T-helper 1 cell treated with Interleukin-12 subunit alpha and Interleukin-12 subunit beta and Interleukin-4 antibody, amounts not matched to agents 30 ng/mL and 1 ng/mL, for 36 hours (primary cell): ENCODE measurements at regions not wholly inside any gene's neighbourhood (a gene's known extent, or its start where the extent isn't known, plus 50 kb on each side); places are given as distances from the start of the nearest gene placed in this dataset.
"Not testable (repeated sequence)": the region's sequence is repeated elsewhere in the genome, so short reads cannot be mapped to it uniquely, and the experiment has no call there.

Experiments used
- intact Hi-C: fragments of 100-400 bp; cut with micrococcal nuclease; formaldehyde crosslinking; loops from one replicate; pipeline ENCODE4 v1.15.1; 2024

DNA sequence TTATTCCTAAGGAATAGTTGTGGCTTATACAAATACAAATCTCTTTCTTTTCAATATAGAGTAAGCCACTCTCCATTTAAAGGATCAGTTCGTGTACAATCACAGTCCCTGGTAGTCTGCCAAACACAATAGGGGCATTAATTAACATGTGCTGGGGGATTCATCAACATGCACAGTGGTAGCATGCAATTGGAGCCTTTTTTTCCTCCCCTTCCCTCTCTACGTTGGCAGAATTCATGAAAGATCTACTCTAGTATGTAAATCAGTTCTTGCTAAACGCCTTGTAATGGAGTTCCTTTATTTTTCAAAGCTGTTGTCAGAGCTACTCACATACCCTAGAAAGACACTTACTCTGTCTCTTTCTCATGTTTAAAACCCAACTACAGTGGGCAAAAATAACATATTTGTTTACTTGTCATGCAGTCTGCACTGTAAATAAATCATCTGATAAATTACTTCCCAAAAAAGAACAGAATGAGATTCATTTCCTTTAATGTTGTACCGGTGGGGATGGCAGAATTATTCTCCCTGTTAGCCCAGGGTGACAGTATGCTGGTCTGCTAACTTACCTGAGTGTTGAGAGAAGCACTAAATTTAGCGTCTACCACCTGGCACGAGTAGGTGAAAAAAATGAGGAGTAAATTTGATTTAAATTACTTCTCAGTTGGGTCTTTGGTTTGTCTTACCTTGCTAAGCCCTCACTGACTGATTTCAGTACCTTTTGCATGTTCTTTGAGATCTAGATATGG lies 341.5 kb upstream of the CCNH start:
- intact Hi-C loops = no loop called here

DNA sequence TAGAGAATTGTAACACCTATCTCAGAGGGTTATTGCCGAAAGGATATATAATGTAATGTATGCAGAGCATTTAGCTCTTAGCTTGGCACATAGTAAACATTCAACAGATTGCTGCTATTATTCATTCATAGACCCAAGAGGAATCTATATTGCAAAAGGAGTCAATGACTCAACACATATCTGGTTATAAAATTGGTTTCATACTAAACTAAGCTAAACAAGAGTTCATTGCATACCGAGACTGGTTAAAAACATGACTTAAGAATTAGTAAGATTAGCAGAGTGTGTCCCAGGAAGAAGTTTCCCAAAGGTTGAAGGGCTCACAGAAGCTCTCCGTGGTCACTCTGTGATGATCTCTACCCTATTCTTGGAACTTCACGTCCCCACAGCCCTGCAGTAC lies 339.6 kb upstream of the CCNH start:
- intact Hi-C loops = no loop called here

DNA sequence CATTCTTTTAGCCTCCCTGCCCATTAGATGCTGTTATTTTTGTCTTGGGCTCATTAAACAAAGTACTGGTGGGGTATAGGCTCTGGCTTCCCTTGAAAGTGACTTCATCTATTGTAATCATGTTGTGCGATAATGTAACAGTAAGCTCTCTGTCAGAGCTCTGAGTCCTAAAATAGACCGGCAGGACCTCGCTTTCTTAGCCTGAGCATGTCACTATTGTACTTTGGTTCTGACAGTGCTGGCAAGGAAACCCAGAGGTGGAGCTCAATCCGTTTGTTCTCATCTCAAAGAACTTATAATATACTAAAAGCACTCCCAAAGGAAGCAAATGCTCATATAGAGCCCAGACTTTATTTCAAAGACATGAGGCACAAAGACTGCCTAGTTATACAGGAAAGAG lies 339.1 kb upstream of the CCNH start:
- intact Hi-C loops = no loop called here

DNA sequence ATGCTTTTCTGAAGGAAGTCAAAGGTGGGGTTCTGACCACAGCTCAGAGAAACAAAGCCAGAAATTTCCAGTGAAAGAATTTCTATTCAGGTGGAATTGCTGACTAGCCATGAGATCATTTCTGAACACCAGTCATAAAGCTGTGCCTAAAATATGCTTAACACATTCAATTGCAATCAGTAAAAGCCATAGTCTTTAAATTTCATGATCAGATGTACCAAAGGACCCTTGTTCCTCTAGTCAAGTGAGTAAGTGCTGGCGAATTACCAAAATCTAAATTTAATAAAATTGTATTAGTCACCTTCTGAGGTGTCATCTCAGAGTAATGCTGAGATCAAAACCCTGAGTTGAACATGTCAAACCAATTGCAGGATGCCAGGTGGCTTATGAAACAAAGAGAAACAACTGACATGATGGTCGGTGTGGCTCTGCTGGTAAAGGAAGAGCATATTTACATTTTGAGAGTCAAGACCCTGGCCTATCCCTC lies 334.2 kb upstream of the CCNH start:
- intact Hi-C loops = no loop called here

DNA sequence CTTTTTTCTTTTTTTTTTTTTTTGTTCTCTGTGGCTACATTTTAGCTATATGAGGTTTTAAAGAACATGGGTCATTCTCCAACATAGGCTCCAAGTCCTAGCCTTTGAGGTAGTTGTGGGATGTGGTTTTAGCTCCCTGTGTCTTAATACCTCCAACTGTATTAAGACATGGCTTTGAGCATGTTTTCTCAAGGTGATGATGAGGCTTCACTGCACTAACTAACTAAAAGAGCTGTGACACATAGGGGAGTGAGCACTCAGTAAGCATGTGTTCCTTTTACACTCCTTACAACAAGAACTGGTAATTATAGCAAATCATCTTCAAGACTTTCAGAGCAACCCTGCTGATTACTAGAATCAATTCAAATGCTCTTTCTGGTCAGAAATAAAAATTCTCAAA lies 333.6 kb upstream of the CCNH start:
- intact Hi-C loops = no loop called here

DNA sequence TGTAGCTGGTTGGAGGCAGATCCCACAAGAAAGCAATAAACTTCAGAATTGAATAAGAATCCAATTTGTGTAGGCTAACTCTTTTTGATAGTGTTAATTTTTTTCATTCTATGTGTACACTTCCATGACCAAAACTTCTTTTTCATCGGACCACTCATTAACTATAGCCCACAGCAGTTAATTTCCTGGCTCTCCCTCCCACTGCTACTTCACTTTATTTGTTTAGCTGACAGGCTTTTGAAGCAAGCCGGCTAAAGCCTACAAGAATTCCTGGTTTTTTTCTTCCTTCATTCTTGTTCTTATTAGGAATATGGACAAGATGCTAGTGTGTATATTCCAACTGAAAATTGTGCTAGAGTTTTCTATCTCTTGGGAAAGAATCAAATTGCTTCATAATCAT lies 329.2 kb upstream of the CCNH start:
- intact Hi-C loops = no loop called here

DNA sequence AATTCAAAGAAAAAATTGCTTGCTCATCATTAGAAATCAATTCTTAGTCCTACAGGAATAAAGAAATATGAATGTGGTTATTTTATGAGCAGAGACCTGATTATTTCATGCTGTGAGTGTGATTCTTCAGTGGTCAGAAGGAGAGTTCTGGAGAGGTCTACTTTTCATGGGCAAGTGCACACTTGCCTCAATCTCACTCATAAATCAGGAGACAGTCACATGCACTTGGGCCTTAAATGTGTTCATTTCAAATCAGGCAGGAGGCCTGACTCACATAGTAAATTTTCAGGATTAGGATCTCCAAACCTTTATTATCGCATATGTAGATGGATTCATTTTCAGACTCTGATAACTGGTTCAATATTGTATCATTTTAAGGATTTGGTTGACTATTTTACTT lies 323.2 kb upstream of the CCNH start:
- intact Hi-C loops = no loop called here

DNA sequence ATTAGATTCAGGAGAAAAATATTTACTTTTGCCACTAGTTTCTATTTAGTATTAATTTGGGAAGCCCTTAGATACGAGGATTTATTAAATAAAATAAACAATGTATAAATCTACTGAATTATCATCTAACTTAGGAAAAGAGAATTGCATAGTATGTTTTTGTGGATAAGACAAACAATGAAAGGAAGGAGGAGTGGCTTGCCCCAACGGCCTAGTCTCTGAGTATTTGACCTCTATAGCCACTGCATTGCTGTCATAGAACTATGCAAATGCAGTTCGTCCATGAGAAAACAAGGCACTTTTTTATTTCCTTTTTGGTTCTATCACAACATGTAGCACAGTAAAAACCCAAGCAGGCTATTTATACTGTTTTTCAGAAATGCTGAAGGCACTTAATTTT lies 321.2 kb upstream of the CCNH start:
- intact Hi-C loops = no loop called here

DNA sequence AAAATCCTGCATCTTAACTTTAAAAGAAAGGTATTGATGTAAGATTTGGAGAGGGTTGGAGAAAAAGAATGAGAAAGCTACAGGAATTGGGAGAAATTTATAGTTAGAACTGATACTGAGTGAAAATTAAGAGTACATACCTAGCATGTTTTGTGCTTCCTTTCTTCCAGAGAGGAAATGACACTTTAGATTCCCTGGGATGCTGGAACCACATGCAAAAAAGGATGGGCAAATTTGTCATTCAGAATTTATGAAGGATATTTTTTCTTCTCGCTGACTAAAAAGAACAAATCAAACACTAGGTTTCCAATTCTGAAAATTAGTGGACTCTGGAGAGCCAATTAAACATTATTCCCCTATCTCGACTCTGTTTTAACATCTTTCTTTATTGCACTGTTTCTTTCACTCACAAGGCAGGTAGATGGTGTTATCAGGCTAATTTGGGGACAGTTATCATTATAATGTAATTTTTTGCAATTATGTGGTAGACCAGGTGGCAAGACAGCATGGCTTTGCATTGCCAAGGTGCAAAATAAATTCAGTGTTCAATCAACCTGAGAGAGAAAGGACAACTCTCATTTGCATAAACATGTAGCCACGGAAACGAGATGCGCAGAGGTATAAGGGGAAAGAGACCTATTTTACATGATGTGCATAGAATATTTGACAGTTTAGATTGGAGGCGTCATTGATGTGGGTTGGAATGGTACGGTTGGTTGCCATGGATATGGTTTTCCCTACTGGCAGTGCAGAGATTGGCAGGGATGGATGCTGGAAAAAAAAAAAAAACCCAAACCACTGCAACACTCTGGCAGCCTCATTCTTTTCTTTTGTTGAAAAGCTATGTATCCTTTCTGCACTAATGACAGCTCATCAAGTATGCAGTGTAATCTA lies 320.4 kb upstream of the CCNH start:
- intact Hi-C loops = no loop called here

DNA sequence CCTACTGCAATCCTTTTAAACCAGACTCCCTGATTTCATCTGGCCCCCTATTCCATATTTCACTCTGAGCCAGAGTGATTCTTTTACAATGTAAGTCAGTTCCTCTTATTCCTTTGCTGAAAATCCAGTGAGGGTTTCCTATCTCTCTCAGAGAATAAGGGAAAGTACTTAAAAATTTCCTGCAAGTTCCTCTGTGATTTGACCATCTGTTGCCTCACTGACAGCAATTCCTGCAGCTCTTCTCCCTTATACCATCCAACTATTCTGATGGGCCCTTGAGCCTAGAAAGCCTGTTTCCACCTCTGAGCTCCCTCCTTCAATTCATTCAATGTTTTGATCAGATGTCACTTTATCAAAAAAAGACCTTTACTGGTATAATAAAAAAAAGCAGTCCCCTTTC lies 317.1 kb upstream of the CCNH start:
- intact Hi-C loops = no loop called here

DNA sequence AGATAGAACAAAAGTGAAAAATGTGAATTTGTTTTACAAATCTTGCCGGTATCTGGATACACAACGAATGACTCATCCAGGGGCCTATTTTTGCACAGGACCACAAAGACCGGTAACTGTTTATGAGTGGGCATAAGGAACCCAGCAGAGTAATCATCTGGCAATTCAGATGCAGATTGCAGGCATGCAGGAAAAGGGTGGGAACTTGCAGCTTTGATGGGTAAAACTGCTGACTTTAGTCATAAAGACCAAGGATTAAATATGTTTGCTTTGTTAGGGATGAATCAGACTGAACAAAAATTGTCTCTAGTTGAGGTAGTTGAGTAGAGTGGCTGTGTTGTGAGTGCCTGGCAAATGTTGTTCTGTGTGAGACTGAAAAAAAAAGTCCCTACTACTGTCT lies 309.6 kb upstream of the CCNH start:
- intact Hi-C loops = no loop called here

DNA sequence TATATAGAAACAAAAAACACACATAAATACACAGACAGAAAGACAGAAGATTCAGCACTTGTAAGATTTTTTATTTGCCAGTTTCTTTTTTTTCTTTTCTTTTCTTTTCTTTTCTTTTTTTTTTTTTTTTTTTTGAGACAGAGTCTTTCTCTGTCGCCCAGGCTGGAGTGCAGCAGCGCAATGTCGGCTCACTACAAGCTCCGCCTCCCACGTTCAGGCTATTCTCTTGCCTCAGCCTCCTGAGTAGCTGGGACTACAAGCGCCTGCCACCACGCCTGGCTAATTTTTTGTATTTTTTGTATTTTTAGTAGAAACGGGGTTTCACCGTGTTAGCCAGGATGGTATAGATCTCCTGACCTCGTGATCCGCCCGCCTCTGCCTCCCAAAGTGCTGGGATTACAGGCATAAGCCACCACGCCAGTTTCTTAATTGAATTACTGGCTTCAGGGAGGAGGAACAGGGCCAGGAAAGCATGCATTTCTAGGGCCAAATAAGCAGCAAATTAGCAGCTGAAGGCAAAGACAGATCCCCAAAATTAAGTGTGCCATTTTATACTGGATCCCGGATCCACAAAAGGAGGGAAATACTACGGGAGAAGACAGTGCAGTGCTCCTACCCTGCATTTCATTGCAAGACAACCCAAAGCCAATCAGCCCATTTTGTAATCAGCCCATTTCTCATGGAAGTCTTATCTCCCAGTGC lies 305.6 kb upstream of the CCNH start:
- intact Hi-C loops = not testable (repeated sequence)

DNA sequence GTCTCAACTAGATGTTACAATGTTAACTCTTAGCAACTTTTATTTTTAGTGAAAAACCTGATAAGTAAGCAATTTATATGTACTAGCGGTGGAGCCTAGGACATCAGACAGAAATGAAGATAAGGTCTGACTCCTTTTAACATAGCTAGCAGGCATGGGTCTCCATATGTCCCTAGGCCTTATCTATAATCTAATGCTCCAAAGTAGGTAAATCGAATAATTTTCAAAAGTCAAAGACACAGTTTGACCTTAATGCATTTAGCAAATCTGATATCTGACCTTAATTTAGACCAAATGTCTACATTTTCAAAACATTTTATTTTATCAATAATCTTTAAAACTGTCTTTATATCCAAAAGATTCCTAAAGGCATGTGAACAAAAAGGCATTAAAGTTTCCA lies 305.0 kb upstream of the CCNH start:
- intact Hi-C loops = no loop called here

DNA sequence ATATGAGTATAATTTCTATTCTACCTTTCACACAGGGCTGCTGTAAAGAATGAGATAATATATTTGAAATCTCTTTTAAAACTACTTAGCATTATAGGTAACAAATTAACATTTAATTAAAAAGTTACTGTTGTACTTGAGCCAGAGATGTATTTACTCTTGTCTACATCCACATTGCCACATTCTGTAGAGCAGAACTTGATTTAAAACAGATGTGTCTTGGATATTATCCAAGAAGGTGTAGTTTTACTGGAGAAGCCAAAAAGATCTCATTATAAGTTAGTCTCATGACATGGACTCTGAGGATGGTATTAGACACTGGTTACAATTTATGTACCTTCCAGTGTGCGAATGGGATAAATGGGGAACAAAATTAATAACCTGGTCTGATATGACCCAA lies 293.1 kb upstream of the CCNH start:
- intact Hi-C loops = no loop called here

DNA sequence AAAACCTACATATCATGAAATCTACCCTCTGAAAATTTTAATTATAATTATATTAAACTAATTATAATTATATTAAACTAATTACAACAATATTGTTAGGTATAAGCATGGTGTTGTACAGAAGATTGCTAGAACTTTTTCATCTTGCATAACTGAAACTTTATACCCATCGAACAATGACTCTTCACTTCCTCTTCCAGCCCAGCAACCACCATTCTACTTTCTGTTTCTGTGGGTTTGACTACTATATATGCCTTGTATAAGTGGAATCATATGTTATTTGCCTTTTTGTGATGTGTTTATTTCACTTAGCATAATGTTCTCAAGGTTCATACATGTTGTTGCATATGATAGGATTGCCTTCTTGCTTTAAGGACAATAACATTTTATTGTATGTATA lies 274.2 kb upstream of the CCNH start:
- intact Hi-C loops = no loop called here

DNA sequence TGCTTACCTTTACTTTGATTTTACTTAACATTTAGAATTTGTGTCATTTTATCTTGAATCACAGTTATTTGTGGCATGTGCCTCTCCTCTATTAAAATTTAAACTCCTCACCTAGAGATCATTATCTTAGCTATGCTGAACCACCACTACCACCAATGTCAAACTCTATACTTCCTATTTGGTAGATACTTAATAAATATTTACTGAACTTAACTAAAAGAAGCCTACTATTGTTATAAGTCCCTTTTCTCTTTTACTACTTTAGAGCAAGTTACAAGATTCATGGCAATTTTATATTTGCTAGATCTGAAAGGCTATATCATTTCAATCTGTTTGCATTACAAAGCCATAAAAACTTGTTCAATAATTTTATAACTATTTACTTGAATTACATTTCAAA lies 273.3 kb upstream of the CCNH start:
- intact Hi-C loops = no loop called here

DNA sequence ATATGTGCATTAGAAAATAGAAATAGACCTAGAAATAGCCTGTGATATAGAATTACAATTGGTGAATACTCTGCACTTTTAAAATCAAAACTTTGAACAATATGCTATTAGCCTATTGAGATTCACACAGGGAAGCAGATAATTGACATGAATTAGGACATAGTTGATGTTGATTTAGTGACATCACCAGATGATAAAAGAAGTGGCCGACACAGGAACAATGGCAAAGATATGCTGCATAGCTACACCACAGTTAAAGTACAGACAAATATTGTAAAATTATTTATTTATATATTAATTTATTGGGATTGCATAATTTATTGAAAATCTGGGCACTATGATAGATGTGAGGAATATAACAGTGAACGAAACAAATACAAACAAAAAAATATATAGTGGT lies 261.5 kb upstream of the CCNH start:
- intact Hi-C loops = no loop called here

DNA sequence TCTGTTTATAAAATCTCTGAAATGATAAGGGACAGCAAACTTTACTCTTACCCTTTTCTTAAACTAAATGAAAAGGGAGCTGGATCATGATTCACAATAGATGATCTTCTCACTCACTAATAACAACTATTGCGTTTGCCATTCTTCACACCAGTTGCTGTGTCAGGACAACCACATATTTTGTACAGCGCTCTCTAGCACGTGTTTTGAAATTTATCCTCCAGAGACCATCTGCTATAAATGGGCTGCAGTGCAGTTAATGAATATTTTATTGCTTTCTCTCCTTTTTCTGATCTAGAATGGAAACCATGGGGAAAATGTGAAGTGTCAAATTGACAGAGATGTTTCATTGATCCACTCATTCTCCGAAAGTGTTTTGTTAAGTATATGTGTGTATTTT lies 258.4 kb upstream of the CCNH start:
- intact Hi-C loops = no loop called here

DNA sequence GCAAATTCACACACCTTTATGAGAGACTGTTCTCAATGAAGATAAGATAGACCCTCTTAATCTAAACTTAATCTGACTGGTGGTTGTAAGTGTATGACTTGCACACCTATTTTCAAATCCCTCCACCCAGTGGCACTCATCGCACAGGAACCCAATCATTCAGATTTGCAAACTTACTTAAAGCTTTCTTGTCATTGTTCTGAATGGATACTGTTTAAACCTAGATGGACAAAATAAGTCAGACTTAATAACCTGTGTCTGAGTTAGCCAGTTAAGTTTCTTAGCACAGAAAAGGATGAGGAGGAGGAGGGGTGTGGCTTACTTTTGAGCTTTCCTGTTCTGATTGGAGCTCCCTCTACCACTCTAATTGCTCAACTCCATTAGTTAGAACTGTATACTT lies 252.4 kb upstream of the CCNH start:
- intact Hi-C loops = no loop called here

DNA sequence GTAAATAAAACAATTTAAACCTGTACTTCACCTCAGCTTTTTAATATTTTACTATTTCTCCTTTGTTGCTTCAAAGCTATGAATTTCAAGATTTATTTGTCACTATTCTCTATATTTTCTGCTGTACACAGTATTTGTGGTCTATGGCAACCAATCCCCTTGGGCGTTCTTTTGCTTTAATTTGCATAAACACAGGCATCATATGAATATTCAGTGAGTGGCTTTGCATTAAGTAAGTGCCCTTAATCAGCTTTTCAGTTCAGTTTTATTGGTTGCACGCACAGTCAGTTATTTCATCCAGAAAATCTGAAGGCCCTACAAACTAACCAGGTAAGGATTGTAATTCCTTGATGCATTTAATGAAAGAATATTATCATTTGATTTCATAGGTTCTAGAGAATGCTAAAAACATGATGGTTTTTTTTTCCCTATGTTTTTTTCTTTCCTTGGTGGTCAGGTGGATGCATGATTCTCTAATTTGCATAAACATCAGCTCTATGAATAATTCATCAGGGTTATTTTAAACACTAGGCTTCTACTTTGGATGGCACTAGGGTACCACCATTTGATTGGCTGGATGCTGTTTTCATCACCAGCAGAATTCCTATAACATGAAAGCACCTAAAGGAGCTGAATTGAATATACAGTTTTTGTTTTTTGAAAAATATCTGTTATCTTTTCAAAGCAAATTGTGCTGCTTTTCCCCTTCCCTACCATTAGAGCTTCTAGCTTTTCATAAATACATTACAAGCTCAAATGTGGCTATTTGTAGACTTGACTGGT lies 249.2 kb upstream of the CCNH start:
- intact Hi-C loops = no loop called here

DNA sequence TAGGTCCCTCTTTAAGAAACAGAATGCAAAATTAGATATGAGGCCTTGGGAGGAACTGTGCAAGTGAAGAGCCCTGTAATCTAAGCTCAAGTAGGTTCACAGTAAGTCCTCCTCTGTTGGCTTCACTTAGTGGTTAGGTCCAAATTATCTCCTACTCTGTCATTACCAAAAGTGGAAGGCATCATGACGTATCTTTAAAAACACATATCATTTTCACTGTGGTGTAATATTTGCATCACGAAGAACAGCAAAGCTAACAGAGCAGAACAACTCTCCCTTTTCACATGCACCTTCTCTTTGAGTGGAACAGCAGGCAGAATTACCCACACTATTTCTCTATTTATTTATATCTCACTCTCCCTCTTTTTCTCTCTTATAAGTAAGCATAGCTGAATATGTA lies 240.5 kb upstream of the CCNH start:
- intact Hi-C loops = no loop called here
